Stimulated activated naive B cell treated with anti-CD40 and anti-IgM and Interleukin-4, amounts not matched to agents 10 μg/mL and 1 μg/mL and 100 μg/mL, for 72 hours (primary cell): ENCODE measurements at regions not wholly inside any gene's neighbourhood (a gene's known extent, or its start where the extent isn't known, plus 50 kb on each side); places are given as distances from the start of the nearest gene placed in this dataset.

Experiments used
- ATAC-seq, 2 donors: fragments of 150-1000 bp; cut with Tn5 transposase; replicated peaks; 2 replicates each; pipeline ENCODE4 v1.10.0; 2021; ENCODE audit warnings: moderate library complexity in 1 of 2
- DNase-seq: peaks from one replicate; pipeline ENCODE4 v3.0.0; 2021
- H3K27ac Mint-ChIP-seq: one replicate; pipeline ENCODE4 v1.8.0; 2022; ENCODE audit warnings: mild to moderate bottlenecking, mixed read lengths
- H3K27me3 Mint-ChIP-seq, 2 donors: one replicate each; pipeline ENCODE4 v1.8.0; 2022; ENCODE audit warnings: mixed read lengths in 2 of 2
- H3K36me3 Mint-ChIP-seq, 2 donors: one replicate each; pipeline ENCODE4 v1.8.0; 2022; ENCODE audit warnings: mixed read lengths in 2 of 2, mild to moderate bottlenecking in 1 of 2
- H3K4me1 Mint-ChIP-seq, 2 donors: one replicate each; pipeline ENCODE4 v1.8.0; 2022; ENCODE audit warnings: mixed read lengths in 2 of 2, mild to moderate bottlenecking in 1 of 2
- H3K4me3 Mint-ChIP-seq, 2 donors: one replicate each; pipeline ENCODE4 v1.8.0; 2022; ENCODE audit warnings: mild to moderate bottlenecking in 2 of 2, mixed read lengths in 2 of 2, moderate library complexity in 1 of 2
- H3K9me3 Mint-ChIP-seq, 2 donors: one replicate each; pipeline ENCODE4 v1.8.0; 2022; ENCODE audit warnings: mixed read lengths in 2 of 2, mild to moderate bottlenecking in 1 of 2

DNA sequence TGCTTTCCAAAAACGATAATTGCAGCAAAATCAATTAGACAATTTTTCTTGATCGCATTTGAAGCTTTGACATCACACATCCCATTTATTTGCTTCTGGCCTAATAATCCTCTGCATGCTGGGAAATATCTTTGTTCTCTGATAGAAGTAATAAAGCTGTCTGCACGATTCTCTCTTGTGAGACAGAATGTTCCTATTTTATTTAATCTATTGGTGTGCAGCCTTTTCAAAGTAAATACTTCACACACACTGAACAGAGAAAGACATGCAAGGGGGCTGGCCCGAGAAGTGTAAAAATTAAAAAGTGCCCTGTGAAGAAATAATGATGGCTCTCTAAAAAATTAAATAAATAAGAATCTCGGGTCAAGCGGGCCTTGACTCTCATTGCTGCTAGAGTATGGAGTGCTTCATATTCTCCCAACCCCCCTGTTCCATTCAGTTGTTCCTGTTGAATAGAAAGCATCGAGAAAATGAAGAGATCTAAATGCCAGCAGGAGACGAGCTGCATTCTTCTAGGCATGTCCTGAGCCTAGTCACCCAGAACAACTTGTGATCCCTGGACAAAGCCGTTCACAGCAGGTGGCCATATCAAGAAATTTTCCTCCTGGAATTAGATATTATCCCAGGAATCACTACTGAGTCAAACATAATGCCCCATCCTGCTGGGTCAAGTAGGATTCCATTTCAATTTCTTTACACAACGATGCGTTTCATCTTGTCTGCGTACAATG, 625.9 kb upstream of the EPHA7 start:
- H3K27ac Mint-ChIP-seq = no peak overlapping the region
- no peaks in the 10 kb centered on the region for H3K27me3 Mint-ChIP-seq
- H3K4me3 Mint-ChIP-seq = no peak overlapping the region
- no peaks in the 10 kb centered on the region for H3K4me1 Mint-ChIP-seq
- H3K36me3 Mint-ChIP-seq = no peaks in the 10 kb centered on the region
- DNase-seq = no peak
- no peak for ATAC-seq
- H3K9me3 Mint-ChIP-seq = peaks cover 2 to 5% of the 10 kb centered on the region in 2 donors

DNA sequence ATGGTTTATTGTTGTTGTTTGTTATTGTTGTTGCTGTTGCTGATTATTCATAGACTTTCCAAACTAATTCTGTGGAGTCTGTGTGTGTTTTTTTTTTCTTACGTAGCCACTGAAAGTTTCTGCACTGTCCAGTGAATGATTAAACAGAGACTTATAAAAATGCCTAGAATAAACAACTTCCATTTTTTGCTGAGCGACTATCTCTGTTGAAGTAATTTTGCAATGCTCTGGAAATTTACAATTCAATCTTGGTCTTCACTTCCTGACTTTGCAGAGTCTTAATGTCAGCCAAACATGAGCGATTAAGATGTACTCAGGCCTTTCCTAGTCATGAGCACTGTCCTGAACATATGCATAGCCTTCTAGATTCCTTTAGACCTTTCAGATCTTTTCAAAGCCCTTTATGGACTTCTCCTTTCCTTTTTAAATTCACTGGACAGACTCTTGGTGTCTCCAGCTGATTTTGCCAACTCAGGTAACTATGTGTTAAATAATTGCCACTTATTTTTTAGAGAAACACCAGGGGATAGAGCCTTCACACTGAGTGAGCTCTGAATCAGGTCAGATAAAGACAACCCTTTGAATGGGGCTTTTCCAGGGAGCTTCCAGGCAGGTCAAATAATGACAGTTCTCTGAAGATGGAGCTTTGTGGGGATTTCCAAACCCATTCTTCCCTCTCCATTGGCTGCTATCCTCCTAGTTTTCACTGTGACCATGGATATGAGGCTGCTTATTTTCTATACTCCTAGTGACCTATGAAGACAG, 622.8 kb upstream of the EPHA7 start:
- DNase-seq = no peak
- ATAC-seq = no peak
- Mint-ChIP-seq H3K27ac (no peak overlapping the region), H3K9me3 (peaks cover 5% of the 10 kb centered on the region in 2 donors), H3K4me1 (no peaks in the 10 kb centered on the region), H3K36me3 (no peaks in the 10 kb centered on the region), H3K27me3 (no peaks in the 10 kb centered on the region), H3K4me3 (no peak overlapping the region)

DNA sequence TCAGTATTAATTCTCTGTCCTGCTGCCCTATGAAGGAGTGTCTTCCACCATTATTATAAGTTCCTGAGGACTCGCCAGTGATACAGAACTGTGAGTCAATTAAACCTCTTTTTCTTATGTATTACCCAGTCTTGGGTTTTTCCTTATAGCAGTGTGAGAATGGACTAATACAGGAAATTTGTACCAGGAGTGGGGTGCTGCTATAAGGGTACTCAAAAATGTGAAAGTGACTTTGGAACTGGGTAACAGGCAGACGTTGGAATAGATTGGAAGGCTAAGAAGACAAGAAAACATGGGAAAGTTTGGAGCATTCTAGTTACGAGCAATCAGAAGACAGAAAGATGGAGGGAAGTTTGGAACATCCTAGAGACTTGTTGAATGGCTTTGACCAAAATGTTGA, 616.7 kb upstream of the EPHA7 start:
- Mint-ChIP-seq H3K4me1 (no peaks in the 10 kb centered on the region), H3K27me3 (no peaks in the 10 kb centered on the region), H3K27ac (no peak overlapping the region), H3K9me3 (peaks cover 9 to 10% of the 10 kb centered on the region in 2 donors), H3K4me3 (no peak overlapping the region), H3K36me3 (no peaks in the 10 kb centered on the region)
- ATAC-seq (no peak), DNase-seq (no peak)

DNA sequence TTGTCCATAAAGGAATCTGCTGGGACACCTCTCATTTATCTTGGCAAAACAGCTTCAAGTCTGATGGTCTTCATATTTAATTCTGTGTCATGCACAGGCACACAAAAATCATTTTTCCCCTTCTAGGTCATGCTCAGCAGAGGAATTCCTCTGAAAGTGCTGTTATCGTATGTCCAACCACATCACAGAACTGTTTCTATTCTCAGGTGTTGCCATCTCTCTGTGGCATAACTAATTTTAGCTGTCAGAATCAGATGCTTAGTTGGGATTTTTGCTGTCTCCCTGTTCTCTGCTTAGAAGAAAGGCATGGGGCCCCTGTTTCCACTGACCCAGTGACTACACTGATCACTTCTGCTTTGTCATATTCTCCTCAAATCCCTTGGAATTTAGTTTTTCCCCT, 608.0 kb upstream of the EPHA7 start:
- no peaks in the 10 kb centered on the region for H3K36me3 Mint-ChIP-seq
- peaks cover 0 to 3% of the 10 kb centered on the region in 2 donors for H3K9me3 Mint-ChIP-seq
- H3K27me3 Mint-ChIP-seq = no peaks in the 10 kb centered on the region
- no peaks in the 10 kb centered on the region for H3K4me1 Mint-ChIP-seq
- no peak overlapping the region for H3K27ac Mint-ChIP-seq
- ATAC-seq (no peak), DNase-seq (no peak)
- H3K4me3 Mint-ChIP-seq = no peak overlapping the region

DNA sequence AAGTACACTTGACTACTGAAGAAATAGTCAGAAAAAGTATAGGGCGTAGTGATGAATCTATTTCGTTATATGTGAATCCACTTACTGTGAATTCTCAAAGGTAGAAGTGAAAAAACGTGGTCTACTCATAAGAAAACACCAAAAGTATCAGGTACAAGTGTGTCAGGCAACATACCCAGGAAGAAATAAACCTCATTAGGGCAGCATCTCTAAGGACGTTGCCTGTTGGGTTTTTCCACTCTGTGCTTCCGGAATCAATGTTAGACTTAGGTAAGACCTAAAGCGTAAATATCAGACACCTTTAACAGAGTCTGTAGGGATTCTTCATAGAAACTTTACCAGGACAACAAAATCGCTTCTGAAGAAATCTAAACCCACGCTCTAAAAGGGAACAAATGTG, 607.2 kb upstream of the EPHA7 start:
- DNase-seq (no peak), ATAC-seq (no peak)
- no peak overlapping the region for H3K4me3 Mint-ChIP-seq
- no peaks in the 10 kb centered on the region for H3K27me3 Mint-ChIP-seq
- H3K27ac Mint-ChIP-seq = no peak overlapping the region
- H3K4me1 Mint-ChIP-seq = no peaks in the 10 kb centered on the region
- H3K36me3 Mint-ChIP-seq = no peaks in the 10 kb centered on the region
- H3K9me3 Mint-ChIP-seq = peaks cover 0 to 3% of the 10 kb centered on the region in 2 donors

DNA sequence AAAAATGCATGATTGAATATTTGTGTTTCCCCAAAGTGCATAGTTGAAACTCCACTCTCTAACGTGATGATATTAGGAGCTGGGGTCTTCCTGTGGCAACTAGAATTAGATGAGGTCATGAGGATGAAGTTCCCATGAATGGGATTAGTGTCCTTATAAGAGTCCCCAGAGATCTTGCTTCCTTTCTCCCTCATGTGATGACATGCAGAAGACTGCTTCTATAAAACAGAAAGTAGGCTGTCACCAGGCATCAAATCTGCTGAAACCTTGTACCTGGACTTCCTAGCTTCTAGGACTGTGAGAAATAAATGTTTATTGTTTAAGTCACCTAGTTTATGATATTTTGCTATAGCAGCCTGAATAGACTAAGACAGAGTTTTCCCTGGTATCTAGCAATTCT, 586.5 kb upstream of the EPHA7 start:
- H3K4me3 Mint-ChIP-seq = no peak overlapping the region
- H3K4me1 Mint-ChIP-seq = no peaks in the 10 kb centered on the region
- DNase-seq = no peak
- no peaks in the 10 kb centered on the region for H3K9me3 Mint-ChIP-seq
- no peak overlapping the region for H3K27ac Mint-ChIP-seq
- no peak for ATAC-seq
- H3K36me3 Mint-ChIP-seq = no peaks in the 10 kb centered on the region
- H3K27me3 Mint-ChIP-seq = no peaks in the 10 kb centered on the region

DNA sequence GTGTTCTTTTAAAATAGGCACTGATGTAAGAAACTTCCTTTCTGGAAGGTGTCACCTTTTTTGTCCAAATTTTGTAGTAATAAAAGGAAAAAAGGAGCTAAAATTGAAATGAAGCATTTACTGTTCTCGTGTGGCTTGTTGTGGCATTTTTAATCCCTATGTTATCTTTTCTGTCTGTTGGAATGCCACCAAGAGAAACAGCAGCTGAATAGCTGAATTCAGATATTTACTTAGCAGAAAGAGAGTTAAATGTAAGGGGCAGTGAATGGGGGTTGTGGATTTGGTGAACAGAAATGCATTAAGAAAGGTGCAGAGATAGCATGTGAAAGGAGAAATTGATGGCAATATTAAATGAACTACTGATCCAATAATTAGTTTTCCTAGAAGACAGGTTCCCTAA, 573.6 kb upstream of the EPHA7 start:
- no peaks in the 10 kb centered on the region for H3K27me3 Mint-ChIP-seq
- no peak for ATAC-seq
- H3K36me3 Mint-ChIP-seq = no peaks in the 10 kb centered on the region
- no peak overlapping the region for H3K27ac Mint-ChIP-seq
- no peak overlapping the region for H3K4me3 Mint-ChIP-seq
- no peak for DNase-seq
- no peaks in the 10 kb centered on the region for H3K9me3 Mint-ChIP-seq
- no peaks in the 10 kb centered on the region for H3K4me1 Mint-ChIP-seq

DNA sequence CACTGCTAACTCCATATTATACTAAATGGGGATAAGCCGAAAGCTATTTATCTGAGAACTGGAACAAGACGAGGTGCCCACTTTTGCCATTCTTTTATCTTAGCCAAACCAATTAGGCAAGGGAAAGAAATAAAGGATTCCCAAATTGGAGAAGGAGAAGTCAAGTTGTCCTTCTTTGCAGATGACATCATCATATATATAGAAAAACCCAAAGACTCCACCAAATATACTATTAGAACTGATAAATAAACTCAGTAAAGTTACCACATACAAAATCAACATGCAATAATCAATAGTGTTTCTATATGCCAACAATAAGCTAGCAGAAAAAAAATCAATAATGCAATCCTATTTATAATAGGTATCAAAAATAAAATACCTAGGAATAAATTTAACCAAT, 570.3 kb upstream of the EPHA7 start:
- no peaks in the 10 kb centered on the region for H3K27me3 Mint-ChIP-seq
- no peak overlapping the region for H3K4me3 Mint-ChIP-seq

DNA sequence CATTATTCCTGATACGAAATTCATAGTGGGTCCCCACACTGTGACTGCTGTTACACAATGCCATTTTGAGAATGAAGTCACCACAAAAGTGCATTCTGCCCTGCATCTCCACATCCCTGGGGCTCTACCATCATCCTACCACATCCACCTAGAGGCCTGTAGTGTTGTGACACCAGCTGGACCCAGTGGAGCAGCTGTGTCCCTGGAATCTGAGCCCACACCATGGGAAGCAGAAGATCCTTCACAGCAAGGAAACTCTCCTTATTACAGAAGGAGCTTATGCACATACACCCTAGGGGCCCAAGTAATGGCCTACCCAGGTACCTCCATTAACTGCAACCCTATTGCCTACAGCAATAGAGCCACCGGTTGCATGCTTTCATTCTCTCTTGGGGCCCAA, 566.6 kb upstream of the EPHA7 start:
- DNase-seq = no peak
- Mint-ChIP-seq H3K27me3 (no peaks in the 10 kb centered on the region), H3K9me3 (no peaks in the 10 kb centered on the region), H3K4me3 (no peak overlapping the region), H3K4me1 (no peaks in the 10 kb centered on the region), H3K27ac (no peak overlapping the region), H3K36me3 (no peaks in the 10 kb centered on the region)
- no peak for ATAC-seq

More for the DNA sequence above, 570.3 kb upstream of the EPHA7 start:
- no peak overlapping the region for H3K27ac Mint-ChIP-seq
- no peaks in the 10 kb centered on the region for H3K36me3 Mint-ChIP-seq
- H3K9me3 Mint-ChIP-seq = no peaks in the 10 kb centered on the region
- ATAC-seq (no peak), DNase-seq (no peak)
- no peaks in the 10 kb centered on the region for H3K4me1 Mint-ChIP-seq

DNA sequence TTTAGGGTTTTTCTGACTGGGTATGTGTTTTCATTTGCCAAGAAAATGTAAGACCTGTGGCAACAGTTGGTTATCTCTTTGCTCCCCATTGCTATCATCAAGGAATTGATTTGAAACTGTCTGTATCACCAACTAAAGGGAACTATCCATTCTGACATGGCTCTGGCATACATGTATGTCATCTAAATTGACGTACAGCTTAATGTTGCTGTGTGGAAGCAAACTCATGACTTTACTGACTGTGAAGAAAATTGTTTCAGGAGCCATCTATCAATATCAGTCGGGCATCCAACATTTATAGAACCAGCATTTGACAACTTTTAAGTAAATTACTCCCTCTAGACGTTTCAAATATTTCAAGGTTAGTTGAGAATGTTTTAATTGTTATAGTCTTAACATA, 555.8 kb upstream of the EPHA7 start:
- DNase-seq (no peak), ATAC-seq (no peak)
- H3K4me1 Mint-ChIP-seq = no peaks in the 10 kb centered on the region
- no peak overlapping the region for H3K4me3 Mint-ChIP-seq
- no peaks in the 10 kb centered on the region for H3K27me3 Mint-ChIP-seq
- H3K36me3 Mint-ChIP-seq = no peaks in the 10 kb centered on the region
- peaks cover 1 to 3% of the 10 kb centered on the region in 2 donors for H3K9me3 Mint-ChIP-seq
- no peak overlapping the region for H3K27ac Mint-ChIP-seq

DNA sequence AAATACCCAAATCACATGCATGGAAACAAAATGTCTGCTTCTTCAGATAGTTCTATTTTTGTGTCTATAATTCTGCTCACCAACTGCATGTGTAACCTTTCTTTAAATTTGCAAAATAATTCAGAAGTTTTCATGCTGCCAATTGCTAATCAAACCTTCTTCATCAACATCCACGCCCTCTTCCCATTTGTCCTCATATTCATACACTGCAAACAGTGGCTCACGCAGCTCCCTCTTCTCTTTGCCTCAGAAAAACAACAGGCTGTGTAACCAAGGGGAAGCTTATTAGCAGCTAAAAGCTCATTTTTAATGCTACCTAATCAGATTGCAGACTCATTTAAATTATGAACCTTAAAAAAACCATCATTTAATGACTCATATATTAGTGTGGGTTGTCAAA, 555.0 kb upstream of the EPHA7 start:
- DNase-seq = no peak
- Mint-ChIP-seq H3K9me3 (peaks cover 1 to 3% of the 10 kb centered on the region in 2 donors), H3K27me3 (no peaks in the 10 kb centered on the region), H3K27ac (no peak overlapping the region), H3K36me3 (no peaks in the 10 kb centered on the region), H3K4me1 (no peaks in the 10 kb centered on the region), H3K4me3 (no peak overlapping the region)
- no peak for ATAC-seq

DNA sequence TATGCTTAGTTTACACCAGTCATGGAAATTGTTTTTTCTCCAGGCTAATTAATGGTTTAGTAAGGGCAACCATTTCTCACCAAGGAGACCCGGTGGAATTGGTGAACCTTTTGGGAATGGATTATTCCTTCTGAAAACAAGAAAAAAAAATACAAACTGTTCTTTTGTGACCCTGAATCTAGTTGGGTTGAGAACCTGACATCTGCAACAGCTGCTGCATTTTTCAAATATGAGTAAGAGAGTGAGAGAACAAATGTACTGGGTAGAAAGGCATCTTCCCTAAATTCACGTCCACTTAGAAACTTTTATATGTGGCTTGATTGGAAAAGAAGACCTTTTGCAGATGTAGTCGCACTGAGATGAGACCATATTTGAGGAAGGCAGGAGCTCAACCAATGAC, 553.4 kb upstream of the EPHA7 start:
- no peak for ATAC-seq
- no peak overlapping the region for H3K27ac Mint-ChIP-seq
- no peak overlapping the region for H3K4me3 Mint-ChIP-seq
- no peak for DNase-seq
- no peaks in the 10 kb centered on the region for H3K36me3 Mint-ChIP-seq
- H3K27me3 Mint-ChIP-seq = no peaks in the 10 kb centered on the region
- H3K4me1 Mint-ChIP-seq = no peaks in the 10 kb centered on the region
- peaks cover 1 to 3% of the 10 kb centered on the region in 2 donors for H3K9me3 Mint-ChIP-seq

DNA sequence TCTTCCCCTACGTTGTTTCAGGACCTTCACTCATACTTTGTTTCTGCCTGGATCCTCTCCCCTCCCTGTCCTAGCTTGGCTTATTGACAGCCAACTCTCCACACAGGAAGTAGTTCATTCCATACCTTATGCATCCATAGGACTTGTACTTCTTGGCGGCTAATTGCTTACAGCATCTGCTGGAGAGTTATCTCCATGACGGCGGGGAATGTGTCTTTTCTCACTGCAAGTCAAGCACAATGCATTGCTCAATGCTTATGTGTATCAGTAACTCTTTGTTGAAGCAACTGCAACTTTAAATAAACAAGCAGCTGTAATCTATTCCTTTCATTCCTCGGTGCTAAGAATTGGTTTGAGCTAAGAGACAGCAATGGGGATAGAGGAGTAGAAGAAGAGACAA, 551.3 kb upstream of the EPHA7 start:
- Mint-ChIP-seq H3K27me3 (no peaks in the 10 kb centered on the region), H3K27ac (no peak overlapping the region), H3K4me3 (no peak overlapping the region), H3K4me1 (no peaks in the 10 kb centered on the region), H3K9me3 (peaks cover 3% of the 10 kb centered on the region in 2 donors), H3K36me3 (no peaks in the 10 kb centered on the region)
- no peak for ATAC-seq
- no peak for DNase-seq

DNA sequence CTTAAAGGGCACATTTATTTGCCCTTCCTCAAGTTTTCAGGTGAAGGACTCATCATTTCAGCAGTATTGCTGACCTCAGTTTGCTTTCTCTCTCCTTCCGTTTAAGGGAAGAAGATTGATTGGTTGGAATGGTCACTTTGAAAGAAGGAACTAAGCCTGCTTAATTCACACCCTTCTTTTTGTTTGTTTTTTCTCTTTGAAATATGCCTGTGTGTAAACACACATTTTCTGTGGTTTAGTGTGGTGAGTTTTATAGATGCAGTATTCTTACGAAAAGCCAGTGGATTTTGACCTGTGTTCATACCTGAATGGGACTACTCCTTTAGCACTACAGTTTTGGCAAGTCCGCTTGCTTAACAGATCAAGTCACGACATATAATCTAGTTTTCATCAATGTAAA, 548.8 kb upstream of the EPHA7 start:
- no peaks in the 10 kb centered on the region for H3K36me3 Mint-ChIP-seq
- no peak overlapping the region for H3K27ac Mint-ChIP-seq
- peaks cover 3% of the 10 kb centered on the region in 2 donors for H3K9me3 Mint-ChIP-seq
- no peak for DNase-seq
- no peaks in the 10 kb centered on the region for H3K4me1 Mint-ChIP-seq
- H3K27me3 Mint-ChIP-seq = no peaks in the 10 kb centered on the region
- no peak overlapping the region for H3K4me3 Mint-ChIP-seq
- no peak for ATAC-seq

DNA sequence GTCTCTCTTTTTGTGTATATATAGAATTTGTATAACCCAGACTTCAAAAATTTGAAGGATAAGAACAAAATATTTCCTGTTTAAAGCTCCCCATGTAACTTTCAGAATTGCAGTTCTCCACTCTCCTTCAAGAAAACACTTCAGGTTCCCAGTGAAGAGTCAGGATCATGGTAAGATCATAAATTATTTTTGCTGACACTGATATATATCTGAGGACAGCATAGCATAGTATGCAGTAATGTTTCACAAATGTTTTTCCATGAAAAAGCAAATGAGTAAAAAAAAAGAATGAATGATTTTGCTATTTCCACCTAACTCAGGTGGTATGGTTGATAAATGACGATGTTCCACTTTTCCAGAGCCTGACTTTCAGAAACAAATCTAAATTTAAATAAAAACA, 545.6 kb upstream of the EPHA7 start:
- Mint-ChIP-seq H3K4me3 (no peak overlapping the region), H3K27me3 (no peaks in the 10 kb centered on the region), H3K27ac (no peak overlapping the region), H3K9me3 (peaks cover 0 to 2% of the 10 kb centered on the region in 2 donors), H3K36me3 (no peaks in the 10 kb centered on the region), H3K4me1 (no peaks in the 10 kb centered on the region)
- ATAC-seq = no peak
- DNase-seq = no peak
